ENCODE measurements at regions not wholly inside any gene's neighbourhood (a gene's known extent, or its start where the extent isn't known, plus 50 kb on each side); places are given as distances from the start of the nearest gene placed in this dataset.

DNA sequence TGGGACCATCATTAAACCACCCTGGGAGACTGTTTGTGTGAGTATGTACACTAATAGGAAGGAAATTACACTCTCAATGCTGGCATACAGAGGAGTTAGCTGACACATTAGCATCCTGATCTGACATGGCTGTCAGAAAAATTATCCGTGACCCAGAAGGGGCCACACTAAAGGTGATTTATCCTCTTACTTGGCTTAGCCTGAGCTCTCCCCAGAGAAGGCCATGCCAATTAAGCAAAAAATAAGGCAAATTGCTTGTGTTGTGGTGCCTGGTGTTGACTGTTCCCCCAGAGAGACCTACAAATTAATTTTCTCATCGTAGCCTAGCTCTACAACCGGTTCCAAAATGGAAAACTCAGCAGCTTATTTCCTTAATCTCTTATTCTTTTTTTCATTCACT lies 992.3 kb downstream of the KCNMA1 start:
- Histone ChIP-seq H3K4me3 (ENCODE audit: low read depth, low read length) (no peak overlapping the region), H3K9me3 (no peaks in the 10 kb centered on the region), H3K4me1 (peaks cover 14% of the 10 kb centered on the region), H3K27me3 (replicated peaks; ENCODE audit: control insufficient read depth, insufficient read depth, low read length) (no peaks in the 10 kb centered on the region; the same call in 1 of the 2 replicates), H3K36me3 (ENCODE audit: control insufficient read depth, insufficient read depth, low read length) (no peaks in the 10 kb centered on the region)
- BruUV-seq (replicated peaks): no TSS peak
- intact Hi-C loops (cut with micrococcal nuclease; ENCODE audit: unreplicated experiment): no loop called here
- Mint-ChIP-seq H3K27ac (ENCODE audit: unreplicated experiment) (no peak overlapping the region), H3K36me3 (ENCODE audit: insufficient read depth, unreplicated experiment) (no peaks in the 10 kb centered on the region), H3K4me1 (ENCODE audit: low read depth, unreplicated experiment) (peaks cover 21% of the 10 kb centered on the region), H3K27me3 (ENCODE audit: insufficient read depth, unreplicated experiment) (no peaks in the 10 kb centered on the region), H3K4me3 (ENCODE audit: unreplicated experiment) (no peak overlapping the region), H3K9me3 (ENCODE audit: unreplicated experiment) (peaks cover 16% of the 10 kb centered on the region)
- POLR2A ChIA-PET: no interaction called here
- DNase-seq: no peak
- TF ChIP-seq, protein P1, sequence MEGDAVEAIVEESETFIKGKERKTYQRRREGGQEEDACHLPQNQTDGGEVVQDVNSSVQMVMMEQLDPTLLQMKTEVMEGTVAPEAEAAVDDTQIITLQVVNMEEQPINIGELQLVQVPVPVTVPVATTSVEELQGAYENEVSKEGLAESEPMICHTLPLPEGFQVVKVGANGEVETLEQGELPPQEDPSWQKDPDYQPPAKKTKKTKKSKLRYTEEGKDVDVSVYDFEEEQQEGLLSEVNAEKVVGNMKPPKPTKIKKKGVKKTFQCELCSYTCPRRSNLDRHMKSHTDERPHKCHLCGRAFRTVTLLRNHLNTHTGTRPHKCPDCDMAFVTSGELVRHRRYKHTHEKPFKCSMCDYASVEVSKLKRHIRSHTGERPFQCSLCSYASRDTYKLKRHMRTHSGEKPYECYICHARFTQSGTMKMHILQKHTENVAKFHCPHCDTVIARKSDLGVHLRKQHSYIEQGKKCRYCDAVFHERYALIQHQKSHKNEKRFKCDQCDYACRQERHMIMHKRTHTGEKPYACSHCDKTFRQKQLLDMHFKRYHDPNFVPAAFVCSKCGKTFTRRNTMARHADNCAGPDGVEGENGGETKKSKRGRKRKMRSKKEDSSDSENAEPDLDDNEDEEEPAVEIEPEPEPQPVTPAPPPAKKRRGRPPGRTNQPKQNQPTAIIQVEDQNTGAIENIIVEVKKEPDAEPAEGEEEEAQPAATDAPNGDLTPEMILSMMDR (IDR thresholded peaks at IDR 0.05; ENCODE audit: insufficient read depth in 1 of 2, low read depth in 1 of 2, low read length in 1 of 2, severe bottlenecking in 1 of 2, unreplicated experiment in 1 of 2): no peak
- CTCF ChIA-PET: no interaction called here

DNA sequence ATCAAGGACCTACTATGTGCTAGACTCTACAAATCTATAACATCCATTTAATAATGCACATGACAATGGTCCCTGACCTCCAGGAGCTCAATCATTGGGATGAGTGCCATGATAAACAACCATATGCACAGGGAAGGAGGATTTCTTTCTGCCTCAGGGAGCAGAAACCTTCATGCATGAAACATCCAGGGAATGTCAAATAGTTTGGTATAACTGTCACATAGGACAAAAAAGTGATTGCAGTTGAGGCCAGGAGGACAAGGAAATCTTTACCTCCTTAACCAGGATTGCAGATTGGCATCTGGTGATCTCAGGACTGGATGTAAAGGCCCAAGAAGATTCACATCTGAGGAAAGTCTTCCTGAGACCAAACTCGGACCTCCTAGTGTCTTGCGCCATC lies 993.1 kb downstream of the KCNMA1 start:
- no peak overlapping the region for H3K4me3 ChIP-seq (ENCODE audit: low read depth, low read length)
- H3K9me3 ChIP-seq: no peaks in the 10 kb centered on the region
- TF ChIP-seq, protein P1 (IDR thresholded peaks at IDR 0.05; ENCODE audit: insufficient read depth in 1 of 2, low read depth in 1 of 2, low read length in 1 of 2, severe bottlenecking in 1 of 2, unreplicated experiment in 1 of 2): no peak
- Mint-ChIP-seq H3K4me3 (ENCODE audit: unreplicated experiment) (no peak overlapping the region), H3K27ac (ENCODE audit: unreplicated experiment) (no peak overlapping the region), H3K36me3 (ENCODE audit: insufficient read depth, unreplicated experiment) (no peaks in the 10 kb centered on the region), H3K4me1 (ENCODE audit: low read depth, unreplicated experiment) (peaks cover 13% of the 10 kb centered on the region), H3K9me3 (ENCODE audit: unreplicated experiment) (peaks cover 19% of the 10 kb centered on the region), H3K27me3 (ENCODE audit: insufficient read depth, unreplicated experiment) (no peaks in the 10 kb centered on the region)
- no peaks in the 10 kb centered on the region for H3K36me3 ChIP-seq (ENCODE audit: control insufficient read depth, insufficient read depth, low read length)
- DNase-seq: no peak
- intact Hi-C loops (cut with micrococcal nuclease; ENCODE audit: unreplicated experiment): no loop called here
- CTCF ChIA-PET: no interaction called here
- BruUV-seq (replicated peaks): no TSS peak
- H3K27me3 ChIP-seq (replicated peaks; ENCODE audit: control insufficient read depth, insufficient read depth, low read length): no peaks in the 10 kb centered on the region; the same call in 1 of the 2 replicates
- H3K4me1 ChIP-seq: peaks cover 9% of the 10 kb centered on the region; the same call in 1 of the 2 replicates
- POLR2A ChIA-PET: no interaction called here

DNA sequence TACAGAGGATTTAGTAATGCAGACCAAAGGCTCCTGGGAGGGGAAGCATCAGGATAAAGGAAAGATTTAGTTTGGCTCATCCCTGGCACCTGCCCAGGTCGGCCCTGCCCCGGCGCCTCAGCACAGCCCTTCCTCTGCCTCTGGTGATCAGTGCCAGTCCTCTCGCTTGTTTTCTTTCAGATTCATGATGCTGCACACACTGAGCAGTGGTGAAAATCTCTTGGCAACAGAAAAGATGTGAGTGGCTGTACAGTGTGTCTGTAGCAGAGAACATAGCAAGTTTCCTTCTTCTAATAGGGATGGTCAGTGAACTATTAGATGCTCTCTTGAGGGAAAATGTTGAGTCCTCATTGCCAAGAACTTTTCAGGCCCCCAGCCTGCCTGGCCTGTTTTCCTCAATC lies 994.1 kb downstream of the KCNMA1 start:
- no peak overlapping the region for H3K4me3 ChIP-seq (ENCODE audit: low read depth, low read length)
- no peak overlapping the region for H3K4me3 Mint-ChIP-seq (ENCODE audit: unreplicated experiment)
- CTCF ChIA-PET: no interaction called here
- H3K27ac Mint-ChIP-seq (ENCODE audit: unreplicated experiment): no peak overlapping the region
- no peaks in the 10 kb centered on the region for H3K9me3 ChIP-seq
- peaks cover 9% of the 10 kb centered on the region; the same call in 1 of the 2 replicates for H3K4me1 ChIP-seq
- no peak for DNase-seq
- no TSS peak for BruUV-seq (replicated peaks)
- peaks cover 6% of the 10 kb centered on the region for H3K4me1 Mint-ChIP-seq (ENCODE audit: low read depth, unreplicated experiment)
- TF ChIP-seq, protein P1 (IDR thresholded peaks at IDR 0.05; ENCODE audit: insufficient read depth in 1 of 2, low read depth in 1 of 2, low read length in 1 of 2, severe bottlenecking in 1 of 2, unreplicated experiment in 1 of 2): no peak
- H3K36me3 Mint-ChIP-seq (ENCODE audit: insufficient read depth, unreplicated experiment): no peaks in the 10 kb centered on the region
- no peaks in the 10 kb centered on the region for H3K36me3 ChIP-seq (ENCODE audit: control insufficient read depth, insufficient read depth, low read length)
- intact Hi-C loops (cut with micrococcal nuclease; ENCODE audit: unreplicated experiment): no loop called here
- POLR2A ChIA-PET: no interaction called here
- no peaks in the 10 kb centered on the region for H3K27me3 Mint-ChIP-seq (ENCODE audit: insufficient read depth, unreplicated experiment)
- H3K9me3 Mint-ChIP-seq (ENCODE audit: unreplicated experiment): peaks cover 19% of the 10 kb centered on the region
- H3K27me3 ChIP-seq (replicated peaks; ENCODE audit: control insufficient read depth, insufficient read depth, low read length): no peaks in the 10 kb centered on the region; the same call in 1 of the 2 replicates

Data from Caco-2 (cell line).